OCI-LY7 (cell line): ENCODE measurements at regions not wholly inside any gene's neighbourhood (a gene's known extent, or its start where the extent isn't known, plus 50 kb on each side); places are given as distances from the start of the nearest gene placed in this dataset.

Experiments
- EZH2phosphoT487 ChIP-seq: fragments of 200-600 bp; sonication (generic); IDR thresholded peaks from 2 replicates; pipeline ENCODE4 v1.6.1; 2018; ENCODE audit warnings: low read depth, borderline replicate concordance, mild to moderate bottlenecking, mixed run types, antibody characterized with exemption, low read length, moderate library complexity, mixed read lengths
- TF ChIP-seq, protein P1 (sequence below): fragments of 200-600 bp; sonication (generic); conservative IDR thresholded peaks from 2 replicates; pipeline ENCODE4 v1.5.1; 2014; ENCODE audit warnings: mild to moderate bottlenecking, antibody characterized with exemption, low read length, moderate library complexity, mixed read lengths

DNA sequence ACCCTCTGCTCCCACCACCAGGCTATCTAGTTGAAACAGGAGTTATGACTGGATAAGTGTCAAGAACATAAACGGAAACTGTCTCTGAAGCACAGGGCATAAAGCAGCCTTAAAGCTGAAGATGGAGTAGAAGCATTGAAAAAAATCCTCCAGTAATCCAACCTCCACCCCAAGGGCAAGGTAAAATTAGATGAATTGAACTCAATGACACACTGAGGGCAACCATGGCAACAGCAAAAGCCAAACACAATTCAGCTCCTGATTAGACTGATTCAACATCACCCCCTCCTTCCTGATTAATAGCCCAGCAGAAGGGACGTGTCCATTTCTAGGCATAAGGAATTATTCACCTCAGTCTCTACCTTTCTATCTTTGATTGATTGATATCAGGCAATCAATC, 183.2 kb upstream of the MAP3K1 start:
- TF ChIP-seq, protein P1, sequence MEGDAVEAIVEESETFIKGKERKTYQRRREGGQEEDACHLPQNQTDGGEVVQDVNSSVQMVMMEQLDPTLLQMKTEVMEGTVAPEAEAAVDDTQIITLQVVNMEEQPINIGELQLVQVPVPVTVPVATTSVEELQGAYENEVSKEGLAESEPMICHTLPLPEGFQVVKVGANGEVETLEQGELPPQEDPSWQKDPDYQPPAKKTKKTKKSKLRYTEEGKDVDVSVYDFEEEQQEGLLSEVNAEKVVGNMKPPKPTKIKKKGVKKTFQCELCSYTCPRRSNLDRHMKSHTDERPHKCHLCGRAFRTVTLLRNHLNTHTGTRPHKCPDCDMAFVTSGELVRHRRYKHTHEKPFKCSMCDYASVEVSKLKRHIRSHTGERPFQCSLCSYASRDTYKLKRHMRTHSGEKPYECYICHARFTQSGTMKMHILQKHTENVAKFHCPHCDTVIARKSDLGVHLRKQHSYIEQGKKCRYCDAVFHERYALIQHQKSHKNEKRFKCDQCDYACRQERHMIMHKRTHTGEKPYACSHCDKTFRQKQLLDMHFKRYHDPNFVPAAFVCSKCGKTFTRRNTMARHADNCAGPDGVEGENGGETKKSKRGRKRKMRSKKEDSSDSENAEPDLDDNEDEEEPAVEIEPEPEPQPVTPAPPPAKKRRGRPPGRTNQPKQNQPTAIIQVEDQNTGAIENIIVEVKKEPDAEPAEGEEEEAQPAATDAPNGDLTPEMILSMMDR, result no peak
- TF ChIP-seq EZH2phosphoT487, result no peak
